ENCODE measurements at regions not wholly inside any gene's neighbourhood (a gene's known extent, or its start where the extent isn't known, plus 50 kb on each side); places are given as distances from the start of the nearest gene placed in this dataset.

- no peak for TF ChIP-seq POLR2AphosphoS5 (IDR thresholded peaks at IDR 0.05; ENCODE audit: insufficient read depth, low read depth, low read length)
- no peak for TF ChIP-seq MAX (IDR thresholded peaks at IDR 0.05; ENCODE audit: insufficient read depth, insufficient read length)
- TF ChIP-seq EZH2 (IDR thresholded peaks at IDR 0.05; ENCODE audit: borderline replicate concordance, low read depth, low read length, severe bottlenecking), result no peak
- no peak for TF ChIP-seq CTCF (IDR thresholded peaks at IDR 0.05; ENCODE audit: extremely low read depth in 1 of 2, insufficient read depth in 1 of 2, low read depth in 1 of 2, low read length in 2 of 2)
- TF ChIP-seq MYC (IDR thresholded peaks at IDR 0.05; ENCODE audit: low read depth, low read length), result no peak
- no peak for TF ChIP-seq GATA2 (IDR thresholded peaks at IDR 0.05; ENCODE audit: insufficient read depth, insufficient read length, low read depth, low read length)
- no peak for TF ChIP-seq POLR2A (IDR thresholded peaks at IDR 0.05; ENCODE audit: low read depth, low read length)
- TF ChIP-seq JUN (IDR thresholded peaks at IDR 0.05; ENCODE audit: borderline replicate concordance, insufficient read depth, insufficient read length, low read depth), result no peak
These were observed 56.0 kb upstream of the MYO16 start for GRCh38 chr13:108573455-108573854.
